ENCODE measurements at regions not wholly inside any gene's neighbourhood (a gene's known extent, or its start where the extent isn't known, plus 50 kb on each side); places are given as distances from the start of the nearest gene placed in this dataset.

GRCh38 chr12:85462888-85463287, 182.9 kb downstream of the ALX1 start:
- no peak for TF ChIP-seq POLR2A (IDR thresholded peaks at IDR 0.05)
- TF ChIP-seq CTCF (IDR thresholded peaks at IDR 0.05) = no peak
- TF ChIP-seq POLR2AphosphoS5 (IDR thresholded peaks at IDR 0.05) = no peak
